Ectodermal cell (in vitro differentiated cells): ENCODE measurements at regions not wholly inside any gene's neighbourhood (a gene's known extent, or its start where the extent isn't known, plus 50 kb on each side); places are given as distances from the start of the nearest gene placed in this dataset.

Source experiments
- H3K27ac ChIP-seq: 2 replicates; pipeline ENCODE4 v1.7.0; 2013; ENCODE audit warnings: mild to moderate bottlenecking, low read depth, low read length; ENCODE audit not compliant: insufficient read depth, poor library complexity, severe bottlenecking
- H3K27me3 ChIP-seq: 2 replicates; pipeline ENCODE4 v1.7.0; 2013; ENCODE audit warnings: mild to moderate bottlenecking, low read length; ENCODE audit not compliant: insufficient read depth, control insufficient read depth, poor library complexity, severe bottlenecking
- H3K36me3 ChIP-seq: one replicate; pipeline ENCODE4 v1.7.0; 2013; ENCODE audit warnings: low read length; ENCODE audit not compliant: control insufficient read depth, insufficient read depth
- H3K4me1 ChIP-seq: one replicate; pipeline ENCODE4 v1.7.0; 2013; ENCODE audit warnings: low read length; ENCODE audit not compliant: control insufficient read depth, insufficient read depth
- H3K4me3 ChIP-seq: 2 replicates; pipeline ENCODE4 v1.7.0; 2013; ENCODE audit warnings: low read depth, low read length, control low read depth; ENCODE audit not compliant: insufficient read depth
- H3K9me3 ChIP-seq: 2 replicates; pipeline ENCODE4 v1.7.0; 2013; ENCODE audit warnings: mild to moderate bottlenecking, low read length, moderate library complexity; ENCODE audit not compliant: control insufficient read depth
- WGBS, 2 experiments: methylation state at CpG; one replicate each; pipeline ENCODE4 v1.1.7; 2013; ENCODE audit warnings: missing lambda C conversion rate in 2 of 2; 5-methylcytosine and 5-hydroxymethylcytosine counted together

- Histone ChIP-seq H3K36me3 (no peaks in the 10 kb centered on the region), H3K4me1 (peaks cover 5% of the 10 kb centered on the region), H3K4me3 (no peak overlapping the region), H3K27ac (no peak overlapping the region), H3K9me3 (no peaks in the 10 kb centered on the region), H3K27me3 (no peaks in the 10 kb centered on the region)
- whole genome bisulfite sequencing, 2 experiments, result 59 to 60% methylated on average over 5 of the region's 5 CpGs
These were observed 1101.4 kb downstream of the BCL11B start for GRCh38 chr14:98170575-98170974.

- WGBS, 2 experiments, result 91 to 93% methylated on average over 3 of the region's 3 CpGs
- Histone ChIP-seq H3K27ac (no peak overlapping the region), H3K36me3 (no peaks in the 10 kb centered on the region), H3K9me3 (no peaks in the 10 kb centered on the region), H3K4me1 (peaks cover 5% of the 10 kb centered on the region), H3K4me3 (no peak overlapping the region), H3K27me3 (no peaks in the 10 kb centered on the region)
These were observed 1100.3 kb downstream of the BCL11B start for GRCh38 chr14:98171654-98172053.

GRCh38 chr14:98172243-98172778, 1099.7 kb downstream of the BCL11B start:
- no peaks in the 10 kb centered on the region for H3K9me3 ChIP-seq
- 94 to 97% methylated on average over 5 of the region's 5 CpGs for WGBS, 2 experiments
- no peak overlapping the region for H3K27ac ChIP-seq
- H3K36me3 ChIP-seq, result no peaks in the 10 kb centered on the region
- H3K27me3 ChIP-seq, result no peaks in the 10 kb centered on the region
- peaks cover 5% of the 10 kb centered on the region for H3K4me1 ChIP-seq
- H3K4me3 ChIP-seq, result no peak overlapping the region

- no peaks in the 10 kb centered on the region for H3K9me3 ChIP-seq
- H3K27ac ChIP-seq, result no peak overlapping the region
- no peaks in the 10 kb centered on the region for H3K36me3 ChIP-seq
- no peaks in the 10 kb centered on the region for H3K27me3 ChIP-seq
- no peak overlapping the region for H3K4me3 ChIP-seq
- 80 to 84% methylated on average over 7 of the region's 7 CpGs for WGBS, 2 experiments
- peaks cover 5% of the 10 kb centered on the region for H3K4me1 ChIP-seq
These were observed 1098.7 kb downstream of the BCL11B start for GRCh38 chr14:98173305-98173704.

GRCh38 chr14:98174041-98174440, 1098.0 kb downstream of the BCL11B start:
- Histone ChIP-seq H3K4me3 (no peak overlapping the region), H3K4me1 (peaks cover 5% of the 10 kb centered on the region), H3K36me3 (no peaks in the 10 kb centered on the region), H3K27me3 (no peaks in the 10 kb centered on the region), H3K9me3 (no peaks in the 10 kb centered on the region), H3K27ac (no peak overlapping the region)
- whole genome bisulfite sequencing, 2 experiments, result 75 to 76% methylated on average over 2 of the region's 2 CpGs

- H3K9me3 ChIP-seq, result no peaks in the 10 kb centered on the region
- H3K27me3 ChIP-seq, result no peaks in the 10 kb centered on the region
- H3K36me3 ChIP-seq, result no peaks in the 10 kb centered on the region
- no peak overlapping the region for H3K27ac ChIP-seq
- H3K4me1 ChIP-seq, result peaks cover 5% of the 10 kb centered on the region
- 91 to 95% methylated on average over 4 of the region's 4 CpGs for WGBS, 2 experiments
- H3K4me3 ChIP-seq, result no peak overlapping the region
These were observed 1096.6 kb downstream of the BCL11B start for GRCh38 chr14:98175436-98175835.

GRCh38 chr14:98175881-98176280, 1096.1 kb downstream of the BCL11B start:
- Histone ChIP-seq H3K27ac (no peak overlapping the region), H3K36me3 (no peaks in the 10 kb centered on the region), H3K4me1 (peaks cover 5% of the 10 kb centered on the region), H3K4me3 (no peak overlapping the region), H3K27me3 (no peaks in the 10 kb centered on the region), H3K9me3 (no peaks in the 10 kb centered on the region)
- WGBS, 2 experiments, result 93 to 95% methylated on average over 5 of the region's 5 CpGs

- Histone ChIP-seq H3K9me3 (no peaks in the 10 kb centered on the region), H3K4me1 (peaks cover 5% of the 10 kb centered on the region), H3K27ac (no peak overlapping the region), H3K36me3 (no peaks in the 10 kb centered on the region), H3K4me3 (no peak overlapping the region), H3K27me3 (no peaks in the 10 kb centered on the region)
- WGBS, 2 experiments, result 90 to 93% methylated on average over 3 of the region's 3 CpGs
These were observed 1095.1 kb downstream of the BCL11B start for GRCh38 chr14:98176892-98177291.

GRCh38 chr14:98177551-98177950, 1094.4 kb downstream of the BCL11B start:
- Histone ChIP-seq H3K9me3 (no peaks in the 10 kb centered on the region), H3K4me3 (no peak overlapping the region), H3K27me3 (no peaks in the 10 kb centered on the region), H3K36me3 (no peaks in the 10 kb centered on the region), H3K4me1 (peaks cover 5% of the 10 kb centered on the region), H3K27ac (no peak overlapping the region)
- WGBS, 2 experiments, result 85 to 94% methylated on average over 1 of the region's 1 CpG

- no peaks in the 10 kb centered on the region for H3K36me3 ChIP-seq
- no peak overlapping the region for H3K27ac ChIP-seq
- H3K27me3 ChIP-seq, result no peaks in the 10 kb centered on the region
- H3K9me3 ChIP-seq, result no peaks in the 10 kb centered on the region
- 93 to 95% methylated on average over 6 to 7 of the region's 7 CpGs for WGBS, 2 experiments
- no peaks in the 10 kb centered on the region for H3K4me1 ChIP-seq
- H3K4me3 ChIP-seq, result no peak overlapping the region
These were observed 1090.8 kb downstream of the BCL11B start for GRCh38 chr14:98181241-98181640.

- H3K4me1 ChIP-seq, result no peaks in the 10 kb centered on the region
- H3K27ac ChIP-seq, result no peak overlapping the region
- H3K9me3 ChIP-seq, result no peaks in the 10 kb centered on the region
- no peaks in the 10 kb centered on the region for H3K27me3 ChIP-seq
- WGBS, 2 experiments, result 92 to 94% methylated on average over 1 of the region's 1 CpG
- H3K4me3 ChIP-seq, result no peak overlapping the region
- no peaks in the 10 kb centered on the region for H3K36me3 ChIP-seq
These were observed 1090.2 kb downstream of the BCL11B start for GRCh38 chr14:98181768-98182167.
